K562 (cell line): ENCODE measurements at regions not wholly inside any gene's neighbourhood (a gene's known extent, or its start where the extent isn't known, plus 50 kb on each side); places are given as distances from the start of the nearest gene placed in this dataset.

Source experiments
- EP300 ChIP-seq: IDR thresholded peaks from 2 replicates; pipeline ENCODE4 v1.6.1; 2012; ENCODE audit warnings: low read length, improper control_type of control experiment
- GABPB1 ChIP-seq: sonication (generic); formaldehyde crosslinking; IDR thresholded peaks from 2 replicates; pipeline ENCODE4 v1.8.0; 2022; ENCODE audit warnings: mild to moderate bottlenecking, missing genetic modification reagents
- TF ChIP-seq, protein P1 (sequence below): fragments of 450-650 bp; IDR thresholded peaks from 2 replicates; pipeline ENCODE4 v1.6.1; 2016

DNA sequence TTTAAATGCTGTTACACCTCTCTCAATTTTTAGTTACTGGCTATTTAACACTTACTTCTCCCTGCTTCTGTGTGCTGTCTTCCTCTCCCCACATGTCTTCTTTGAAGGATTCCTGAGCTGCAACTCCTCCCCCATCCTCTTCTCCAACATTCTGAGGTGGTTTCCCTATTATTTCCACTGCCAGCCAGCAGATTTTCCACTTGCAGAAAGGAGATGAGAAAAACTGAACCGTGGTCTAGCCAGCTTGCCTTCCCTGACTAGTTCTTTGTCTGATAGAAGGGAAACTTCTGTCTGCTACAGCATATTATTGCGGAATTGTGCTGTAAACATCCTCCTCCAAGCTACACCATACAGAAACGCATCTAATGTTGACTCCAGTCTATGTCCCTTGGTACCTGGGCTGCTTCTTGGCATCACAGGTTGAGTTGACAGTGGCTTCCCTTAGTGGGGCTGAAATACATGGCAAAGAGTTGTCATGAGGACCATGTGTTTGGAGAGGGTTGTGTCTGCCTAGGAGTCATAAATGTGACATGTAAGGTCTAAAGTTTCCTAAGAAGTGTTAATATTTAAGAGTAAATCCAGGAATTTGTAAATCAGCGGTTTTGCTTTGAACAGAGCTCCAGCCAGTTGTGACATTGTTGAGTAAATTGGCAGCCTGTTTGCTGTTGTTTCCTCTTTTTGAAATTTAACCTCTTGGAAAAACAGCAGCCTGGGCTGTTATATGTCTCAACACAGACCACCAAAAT, 68.3 kb upstream of the RND3 start:
- TF ChIP-seq, protein P1, sequence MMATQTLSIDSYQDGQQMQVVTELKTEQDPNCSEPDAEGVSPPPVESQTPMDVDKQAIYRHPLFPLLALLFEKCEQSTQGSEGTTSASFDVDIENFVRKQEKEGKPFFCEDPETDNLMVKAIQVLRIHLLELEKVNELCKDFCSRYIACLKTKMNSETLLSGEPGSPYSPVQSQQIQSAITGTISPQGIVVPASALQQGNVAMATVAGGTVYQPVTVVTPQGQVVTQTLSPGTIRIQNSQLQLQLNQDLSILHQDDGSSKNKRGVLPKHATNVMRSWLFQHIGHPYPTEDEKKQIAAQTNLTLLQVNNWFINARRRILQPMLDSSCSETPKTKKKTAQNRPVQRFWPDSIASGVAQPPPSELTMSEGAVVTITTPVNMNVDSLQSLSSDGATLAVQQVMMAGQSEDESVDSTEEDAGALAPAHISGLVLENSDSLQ: no peak
- TF ChIP-seq GABPB1 (CRISPR knock-in tag) (no peak), EP300 (no peak)
